DOHH2 (cell line): ENCODE measurements at regions not wholly inside any gene's neighbourhood (a gene's known extent, or its start where the extent isn't known, plus 50 kb on each side); places are given as distances from the start of the nearest gene placed in this dataset.

ENCODE experiments used
- EZH2phosphoT487 ChIP-seq: fragments of 200-600 bp; sonication (generic); IDR thresholded peaks from 2 replicates; pipeline ENCODE4 v1.6.1; 2017; ENCODE audit warnings: borderline replicate concordance, mild to moderate bottlenecking, antibody characterized with exemption, low read length, moderate library complexity, mixed read lengths
- TF ChIP-seq, protein P1 (sequence below): fragments of 200-600 bp; sonication (generic); IDR thresholded peaks from one replicate; pipeline ENCODE4 v1.5.1; 2014; ENCODE audit warnings: antibody characterized with exemption, mild to moderate bottlenecking, low read depth, low read length; ENCODE audit not compliant: poor library complexity, severe bottlenecking

DNA sequence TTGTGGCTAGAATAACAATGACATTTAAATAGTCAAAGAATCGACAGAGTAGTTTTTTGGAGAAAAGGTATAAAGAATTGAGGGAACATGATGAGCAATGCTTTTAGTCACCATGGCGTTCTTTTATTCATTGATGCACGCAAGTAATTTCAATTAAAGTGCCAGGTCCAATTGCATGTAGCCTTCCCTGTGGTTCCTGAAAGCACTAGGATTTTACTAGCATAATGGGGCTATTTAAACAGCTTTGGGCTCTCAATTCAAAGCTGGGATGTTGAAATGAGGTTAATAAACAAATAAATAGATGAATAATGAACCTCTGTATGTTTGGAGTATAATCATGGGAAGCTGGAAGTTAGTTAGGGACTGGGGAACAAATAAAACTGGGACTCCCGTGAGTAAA is 121.2 kb upstream of the GAP43 start:
- no peak for TF ChIP-seq EZH2phosphoT487
- TF ChIP-seq, protein P1, sequence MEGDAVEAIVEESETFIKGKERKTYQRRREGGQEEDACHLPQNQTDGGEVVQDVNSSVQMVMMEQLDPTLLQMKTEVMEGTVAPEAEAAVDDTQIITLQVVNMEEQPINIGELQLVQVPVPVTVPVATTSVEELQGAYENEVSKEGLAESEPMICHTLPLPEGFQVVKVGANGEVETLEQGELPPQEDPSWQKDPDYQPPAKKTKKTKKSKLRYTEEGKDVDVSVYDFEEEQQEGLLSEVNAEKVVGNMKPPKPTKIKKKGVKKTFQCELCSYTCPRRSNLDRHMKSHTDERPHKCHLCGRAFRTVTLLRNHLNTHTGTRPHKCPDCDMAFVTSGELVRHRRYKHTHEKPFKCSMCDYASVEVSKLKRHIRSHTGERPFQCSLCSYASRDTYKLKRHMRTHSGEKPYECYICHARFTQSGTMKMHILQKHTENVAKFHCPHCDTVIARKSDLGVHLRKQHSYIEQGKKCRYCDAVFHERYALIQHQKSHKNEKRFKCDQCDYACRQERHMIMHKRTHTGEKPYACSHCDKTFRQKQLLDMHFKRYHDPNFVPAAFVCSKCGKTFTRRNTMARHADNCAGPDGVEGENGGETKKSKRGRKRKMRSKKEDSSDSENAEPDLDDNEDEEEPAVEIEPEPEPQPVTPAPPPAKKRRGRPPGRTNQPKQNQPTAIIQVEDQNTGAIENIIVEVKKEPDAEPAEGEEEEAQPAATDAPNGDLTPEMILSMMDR: no peak
